Stimulated activated naive CD8-positive, alpha-beta T cell treated with anti-CD3 and anti-CD28 coated beads, Interleukin-15, Interleukin-2, amounts not matched to agents 100 U/mL and 50 U/mL, for 24 hours (primary cell): ENCODE measurements at regions not wholly inside any gene's neighbourhood (a gene's known extent, or its start where the extent isn't known, plus 50 kb on each side); places are given as distances from the start of the nearest gene placed in this dataset.

Source experiments
- ATAC-seq: fragments of 150-1000 bp; cut with Tn5 transposase; one replicate; pipeline ENCODE4 v1.10.0; 2021
- DNase-seq: peaks from one replicate; pipeline ENCODE4 v3.0.0; 2021

- DNase-seq (no peak), ATAC-seq (no peak)
Observed at GRCh38 chr12:67370979-67371378, 101.8 kb downstream of the CAND1 start.

DNA sequence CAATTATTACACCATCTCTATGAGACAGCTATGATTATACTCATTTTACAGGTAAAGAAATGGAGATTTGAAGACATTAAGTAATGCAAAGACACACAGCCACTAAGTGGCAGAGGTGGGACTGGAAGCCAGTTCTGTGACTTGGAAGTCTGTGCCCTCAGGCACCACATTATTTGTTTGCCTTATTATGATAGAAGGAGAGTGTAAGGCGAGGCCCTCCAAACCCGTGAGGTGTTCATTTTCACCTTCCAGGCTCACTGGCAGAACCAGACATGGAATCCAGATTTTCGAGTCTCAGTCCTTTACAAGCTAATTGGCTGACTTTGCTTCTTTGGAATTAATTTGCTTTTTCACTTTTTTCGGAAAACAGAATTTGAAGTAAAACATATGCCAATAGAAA lies 107.9 kb downstream of the CAND1 start:
- no peak for ATAC-seq

GRCh38 chr12:67377541-67377940 lies 108.4 kb downstream of the CAND1 start:
- DNase-seq (no peak), ATAC-seq (no peak)

More for the DNA sequence above, 107.9 kb downstream of the CAND1 start:
- DNase-seq, result no peak

- DNase-seq (no peak), ATAC-seq (no peak)
Observed at GRCh38 chr12:67382241-67382871, 113.2 kb downstream of the CAND1 start.

- no peak for ATAC-seq
Observed at GRCh38 chr12:67386869-67387565, 117.9 kb downstream of the CAND1 start.

GRCh38 chr12:67388331-67389138 lies 119.4 kb downstream of the CAND1 start:
- DNase-seq (no peak), ATAC-seq (no peak)

More at GRCh38 chr12:67386869-67387565, 117.9 kb downstream of the CAND1 start:
- DNase-seq, result no peak

DNA sequence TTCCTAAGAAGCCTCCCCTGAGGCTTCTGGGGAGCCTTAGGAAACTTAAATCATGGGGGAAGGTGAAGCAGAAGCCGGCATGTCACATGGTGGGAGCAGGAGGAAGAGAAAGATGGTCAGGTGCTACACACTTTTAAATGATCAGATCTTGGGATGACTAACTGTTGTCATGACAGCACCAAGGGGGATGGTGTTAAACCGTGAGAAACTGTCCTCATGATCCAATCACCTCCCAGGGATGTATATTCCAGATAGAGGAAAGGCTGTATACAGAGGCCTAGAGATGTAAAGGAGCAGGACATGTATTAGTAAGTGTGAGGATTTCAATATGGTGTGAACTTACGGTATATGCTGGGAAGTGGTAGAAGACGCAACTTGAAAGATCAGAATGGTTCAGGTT lies 121.1 kb downstream of the CAND1 start:
- ATAC-seq (no peak), DNase-seq (no peak)

DNA sequence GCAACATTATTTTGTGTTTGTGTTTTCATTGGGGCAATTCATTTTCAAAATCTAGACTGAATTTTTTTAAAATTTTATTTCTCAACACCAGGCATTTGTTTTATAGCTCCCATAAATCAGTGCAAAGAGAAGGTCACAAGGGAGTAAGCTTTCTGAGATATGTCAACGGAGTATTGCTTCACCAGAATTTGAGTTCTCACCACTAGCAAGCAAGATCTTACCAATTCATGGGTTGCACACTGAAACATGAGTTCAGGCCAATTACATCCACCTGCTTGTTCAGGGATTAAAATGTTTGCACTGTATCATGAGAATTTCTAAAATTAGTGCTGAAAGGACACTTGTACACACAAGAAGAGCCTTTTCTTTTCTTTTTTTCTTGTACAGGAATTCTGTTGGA lies 121.9 kb downstream of the CAND1 start:
- ATAC-seq, result no peak
- no peak for DNase-seq

GRCh38 chr12:67391656-67392055 lies 122.5 kb downstream of the CAND1 start:
- no peak for DNase-seq
- no peak for ATAC-seq

GRCh38 chr12:67394550-67394949 lies 125.4 kb downstream of the CAND1 start:
- DNase-seq (no peak), ATAC-seq (no peak)

GRCh38 chr12:67400742-67401141 lies 131.6 kb downstream of the CAND1 start:
- DNase-seq, result no peak
- no peak for ATAC-seq

- ATAC-seq (no peak), DNase-seq (no peak)
Observed at GRCh38 chr12:67410246-67410645, 141.1 kb downstream of the CAND1 start.

GRCh38 chr12:67410667-67411067 lies 141.5 kb downstream of the CAND1 start:
- ATAC-seq, result no peak
- no peak for DNase-seq

GRCh38 chr12:67411562-67411961 lies 142.4 kb downstream of the CAND1 start:
- DNase-seq, result no peak
- no peak for ATAC-seq

GRCh38 chr12:67413577-67413976 lies 144.4 kb downstream of the CAND1 start:
- ATAC-seq (no peak), DNase-seq (no peak)

DNA sequence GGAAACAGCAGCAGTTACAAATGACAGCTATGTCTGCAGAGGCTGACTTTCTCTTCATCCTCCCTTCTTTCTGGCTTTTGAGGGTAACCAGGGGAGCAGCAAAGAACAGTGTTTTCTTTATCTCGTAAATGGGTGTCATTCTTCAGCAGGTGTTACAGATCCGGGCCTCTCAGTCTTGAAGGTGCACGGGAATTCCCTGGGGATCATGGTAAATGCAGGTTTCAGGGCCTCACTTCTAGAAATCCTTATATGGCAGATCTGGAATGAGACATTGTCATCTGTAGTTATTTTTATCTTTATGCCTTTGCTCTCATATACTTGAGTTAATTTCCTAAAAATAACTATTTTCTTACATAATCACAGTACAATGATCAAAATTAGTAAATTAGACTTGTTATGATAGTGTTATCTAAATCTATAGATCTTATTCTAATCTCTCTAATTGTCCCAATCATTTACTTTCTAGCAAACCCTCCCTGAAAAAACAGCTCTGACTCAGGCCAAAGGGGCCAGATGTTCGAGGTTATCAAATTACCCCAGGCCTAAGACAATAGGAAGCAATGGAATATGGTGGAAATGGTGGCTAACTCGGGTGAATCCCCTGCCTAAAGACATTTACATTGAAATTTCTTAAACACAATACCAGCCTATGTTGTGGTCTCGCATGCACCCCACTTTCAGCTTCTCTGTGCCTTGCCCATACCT lies 145.0 kb downstream of the CAND1 start:
- ATAC-seq (no peak), DNase-seq (no peak)

DNA sequence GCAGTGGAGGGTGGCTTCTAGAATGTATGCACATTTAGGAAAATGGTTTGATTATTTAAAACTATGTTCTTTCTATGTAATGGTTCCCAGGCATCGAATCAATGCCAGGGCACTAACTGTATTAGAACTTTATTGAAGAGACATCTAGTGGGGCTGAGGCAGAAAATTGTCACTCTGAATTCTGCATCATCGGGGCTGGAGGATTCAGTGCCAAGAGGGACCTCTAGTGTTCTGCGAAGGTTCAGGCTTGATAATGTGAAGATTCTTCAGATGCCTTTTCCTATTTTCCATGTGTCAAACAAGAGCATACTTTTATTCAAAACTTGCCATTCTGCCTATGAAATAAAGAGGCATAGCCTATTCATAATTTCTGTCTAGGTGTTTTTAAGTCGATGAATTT lies 146.3 kb downstream of the CAND1 start:
- no peak for DNase-seq
- no peak for ATAC-seq

- ATAC-seq (no peak), DNase-seq (no peak)
Observed at GRCh38 chr12:67419810-67420209, 150.7 kb downstream of the CAND1 start.

GRCh38 chr12:67420506-67420905 lies 151.3 kb downstream of the CAND1 start:
- DNase-seq, result no peak

DNA sequence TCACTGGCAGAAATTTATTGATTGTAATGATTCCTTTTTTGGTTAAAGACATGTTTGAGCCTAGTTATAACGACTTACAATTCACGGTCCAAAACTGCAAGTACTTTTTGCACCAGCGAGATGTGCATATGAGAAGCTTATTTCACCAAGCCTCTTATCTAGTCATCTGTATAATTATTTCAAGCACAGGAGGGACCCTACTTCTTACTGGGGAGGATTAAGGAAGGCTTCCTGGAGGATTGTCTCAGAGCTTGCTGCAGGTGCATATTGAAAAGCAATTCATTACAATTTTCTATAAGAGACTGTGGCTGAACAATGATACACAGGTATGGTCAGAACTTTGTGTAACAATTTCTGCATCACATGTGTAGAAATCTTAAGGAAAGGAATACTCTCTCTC lies 152.9 kb downstream of the CAND1 start:
- DNase-seq, result no peak
- no peak for ATAC-seq

More at GRCh38 chr12:67420506-67420905, 151.3 kb downstream of the CAND1 start:
- ATAC-seq, result no peak

DNA sequence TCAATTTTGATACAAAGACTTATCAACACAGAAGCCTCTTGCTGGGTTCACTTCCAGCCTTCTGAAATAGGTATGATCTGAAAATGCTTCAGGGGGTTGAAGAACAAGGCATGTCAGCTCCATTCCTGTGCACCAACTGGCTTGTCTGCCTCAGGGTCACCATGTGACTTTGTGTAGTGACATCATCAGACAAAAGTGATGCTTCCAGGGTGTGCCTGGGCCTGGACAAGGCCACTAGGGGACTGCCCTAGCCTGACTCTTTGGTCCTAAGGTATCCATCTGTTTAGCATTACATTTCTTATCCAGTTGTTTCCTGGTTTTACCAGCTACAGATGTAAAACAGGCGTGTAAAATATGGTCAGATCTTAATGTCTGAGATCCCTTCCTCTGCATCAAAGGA lies 155.6 kb downstream of the CAND1 start:
- no peak for DNase-seq
- ATAC-seq, result no peak

- ATAC-seq, result no peak
Observed at GRCh38 chr12:67425394-67425793, 156.2 kb downstream of the CAND1 start.

DNA sequence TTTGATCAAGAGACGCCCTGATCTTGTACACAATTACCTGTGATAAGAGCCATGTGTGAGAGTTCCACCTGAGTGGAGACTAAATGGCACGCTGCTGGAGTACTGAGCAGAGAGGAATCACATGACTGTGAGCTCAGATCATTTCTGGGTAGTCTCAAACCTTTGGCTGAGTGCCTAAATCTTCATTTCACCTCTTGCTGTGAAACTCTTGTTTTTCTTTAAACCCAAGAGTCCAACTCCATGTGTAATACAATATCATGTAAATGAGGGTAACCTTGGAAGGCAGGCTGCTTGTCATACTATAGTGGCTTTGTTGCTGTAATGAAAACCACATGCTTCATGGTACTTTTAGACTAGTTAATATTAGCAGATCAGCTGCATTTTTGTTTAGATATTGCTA lies 156.9 kb downstream of the CAND1 start:
- DNase-seq (no peak), ATAC-seq (no peak)

More at GRCh38 chr12:67425394-67425793, 156.2 kb downstream of the CAND1 start:
- no peak for DNase-seq
